SK-N-SH treated with all-trans-retinoic acid at 6 μM for 48 hours (cell line): ENCODE measurements at regions not wholly inside any gene's neighbourhood (a gene's known extent, or its start where the extent isn't known, plus 50 kb on each side); places are given as distances from the start of the nearest gene placed in this dataset.

Experiments
- ARNTL ChIP-seq: fragments of 450-650 bp; formaldehyde crosslinking; IDR thresholded peaks from 2 replicates; pipeline ENCODE4 v1.5.0; 2020; ENCODE audit warnings: low read depth, mild to moderate bottlenecking, moderate library complexity, borderline replicate concordance
- GLIS3 ChIP-seq: fragments of 250-450 bp; sonication (Bioruptor Pico); IDR thresholded peaks from 2 replicates; pipeline ENCODE4 v1.5.0; 2020; ENCODE audit warnings: mild to moderate bottlenecking, moderate library complexity
- TOX ChIP-seq: fragments of 250-450 bp; sonication (Bioruptor Pico); IDR thresholded peaks from 2 replicates; pipeline ENCODE4 v1.8.0; 2021; ENCODE audit warnings: mild to moderate bottlenecking, moderate library complexity, borderline replicate concordance

GRCh38 chr1:104720741-104721140, 971.0 kb downstream of the AMY1C start:
- no peak for TF ChIP-seq TOX (CRISPR knock-in tag)
- TF ChIP-seq ARNTL (CRISPR knock-in tag) = no peak
- TF ChIP-seq GLIS3 (CRISPR knock-in tag) = no peak
